ENCODE measurements at regions not wholly inside any gene's neighbourhood (a gene's known extent, or its start where the extent isn't known, plus 50 kb on each side); places are given as distances from the start of the nearest gene placed in this dataset.

GRCh38 chr7:45470031-45470430 lies 104.1 kb upstream of the ADCY1 start:
- TF ChIP-seq ESRRA (IDR thresholded peaks at IDR 0.05; ENCODE audit: low read length) (no peak), MEF2B (IDR thresholded peaks at IDR 0.05; ENCODE audit: partially characterized antibody, poor library complexity, severe bottlenecking) (no peak)

Measured in GM12878 (cell line).